ENCODE measurements at regions not wholly inside any gene's neighbourhood (a gene's known extent, or its start where the extent isn't known, plus 50 kb on each side); places are given as distances from the start of the nearest gene placed in this dataset.
"Not testable (repeated sequence)": the region's sequence is repeated elsewhere in the genome, so short reads cannot be mapped to it uniquely, and the experiment has no call there.

DNA sequence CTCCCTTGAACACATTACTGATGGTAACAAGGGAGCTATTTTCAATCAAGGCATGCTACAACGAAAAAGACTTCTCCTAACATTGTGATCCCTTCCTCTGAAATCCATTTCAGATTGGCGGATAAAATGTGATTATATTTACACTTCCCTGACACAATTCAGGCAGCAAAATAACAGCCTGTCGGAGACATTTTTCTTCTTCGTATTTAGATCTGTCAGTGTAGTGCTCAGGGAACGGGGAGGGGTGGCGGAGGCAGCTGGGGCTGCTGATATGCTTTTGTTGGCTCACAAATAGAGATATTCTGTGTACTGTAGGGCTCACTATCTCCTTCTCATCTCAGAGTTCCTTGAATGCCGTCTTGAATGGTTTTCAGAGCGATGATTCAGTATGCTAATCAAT is 1261.7 kb upstream of the AUTS2 start:
- no peak for DNase-seq

GRCh38 chr7:68348401-68348800 is 1249.9 kb upstream of the AUTS2 start:
- DNase-seq, result no peak

- DNase-seq, result no peak
These were observed 1235.3 kb upstream of the AUTS2 start for GRCh38 chr7:68362745-68363518.

DNA sequence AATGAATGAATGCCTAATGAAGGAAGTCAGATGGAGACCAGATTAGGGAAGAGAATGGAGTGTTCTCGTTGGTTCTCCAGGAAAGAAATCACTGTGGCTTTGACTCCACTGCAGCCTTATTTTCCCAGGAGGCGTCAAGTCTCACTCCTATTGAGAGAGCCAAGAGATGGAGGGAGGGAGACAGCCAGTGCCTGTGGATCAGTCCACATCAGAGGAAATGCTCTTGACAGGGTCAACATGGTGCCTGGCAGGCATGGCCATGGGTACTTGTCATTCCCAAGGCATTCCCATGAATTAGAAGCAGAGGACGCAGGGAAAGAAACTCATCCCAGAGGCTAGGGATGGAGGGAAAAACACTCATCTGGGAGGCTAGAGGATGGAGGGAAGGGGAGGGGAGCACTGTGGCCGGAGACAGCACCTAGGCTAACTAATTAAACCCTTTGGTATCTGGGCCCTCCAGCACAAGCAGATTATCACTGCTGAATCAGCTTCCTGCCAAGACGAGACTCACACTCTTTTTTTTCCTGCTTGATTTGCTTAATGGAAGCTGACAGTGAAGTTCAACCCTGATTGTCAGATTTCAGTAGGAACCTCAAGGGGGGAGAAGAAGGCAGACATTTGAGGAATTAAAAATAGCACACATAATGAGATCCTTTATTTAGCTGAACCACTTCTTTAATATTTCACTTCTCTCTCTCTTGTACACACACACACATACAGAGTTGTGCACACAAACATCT is 1233.2 kb upstream of the AUTS2 start:
- DNase-seq, result no peak

GRCh38 chr7:68371985-68372384 is 1226.3 kb upstream of the AUTS2 start:
- no peak for DNase-seq

DNA sequence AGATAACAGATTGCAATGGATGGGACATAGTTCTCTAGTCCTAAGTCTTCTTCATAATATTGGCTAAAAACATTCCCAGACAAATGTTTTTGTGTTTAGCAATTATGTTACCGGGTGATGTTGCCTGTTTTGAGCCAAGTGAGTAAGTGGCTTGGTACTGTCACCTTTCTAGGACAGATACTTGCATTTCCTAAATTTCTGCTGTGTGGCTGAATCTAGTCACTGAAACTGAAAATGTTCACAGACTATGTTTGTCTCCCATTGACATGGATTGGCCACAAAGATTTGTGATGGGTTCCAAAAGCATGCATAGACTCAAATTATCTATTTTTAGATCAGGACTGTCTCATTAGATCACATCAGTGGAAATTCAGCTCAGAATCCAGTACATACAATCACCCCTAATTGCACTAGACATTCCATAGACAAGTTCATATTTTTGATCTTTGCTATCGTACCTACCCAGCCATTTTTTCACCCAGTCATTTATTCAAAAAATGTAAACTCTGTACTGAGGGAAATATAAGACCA is 1222.1 kb upstream of the AUTS2 start:
- no peak for DNase-seq

- no peak for DNase-seq
These were observed 1216.5 kb upstream of the AUTS2 start for GRCh38 chr7:68381731-68382130.

DNA sequence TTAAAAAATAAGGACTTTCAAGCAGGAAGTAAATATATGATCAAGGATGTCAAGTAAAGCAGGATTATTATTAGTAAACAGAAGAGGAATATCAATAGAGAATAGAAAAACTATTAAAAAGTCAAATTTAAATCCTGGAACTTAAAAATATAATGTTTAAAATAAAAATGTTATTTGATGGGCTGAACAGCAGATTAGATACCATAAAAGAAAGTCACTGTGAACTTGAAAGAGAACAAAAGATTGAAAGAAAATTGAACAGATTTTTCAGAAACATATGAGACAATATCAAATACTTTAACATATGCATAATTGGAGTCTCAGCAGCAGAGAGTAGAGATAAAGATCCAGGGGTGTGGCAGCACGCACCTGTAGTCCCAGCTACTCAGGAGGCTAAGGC is 1213.7 kb upstream of the AUTS2 start:
- DNase-seq, result no peak

DNA sequence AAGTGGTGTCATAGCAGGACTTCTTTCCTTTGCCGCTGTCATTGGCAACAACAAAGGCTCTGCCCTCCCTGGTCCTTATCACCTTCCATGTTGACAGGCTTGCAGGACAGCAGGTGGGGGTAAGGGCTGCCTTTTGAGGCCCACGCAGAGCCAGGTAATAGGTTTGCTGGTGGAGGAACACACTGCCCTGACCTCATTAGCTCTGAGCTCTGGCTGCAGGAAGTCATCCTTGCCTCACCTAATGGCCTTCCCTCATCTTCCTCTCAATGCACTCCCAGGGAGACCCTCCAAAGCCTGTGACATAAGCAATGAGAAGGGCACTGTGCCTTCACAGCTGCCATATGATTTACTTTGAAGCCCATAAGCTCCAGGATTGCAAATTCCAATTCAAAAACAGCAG is 1205.2 kb upstream of the AUTS2 start:
- DNase-seq, result no peak

DNA sequence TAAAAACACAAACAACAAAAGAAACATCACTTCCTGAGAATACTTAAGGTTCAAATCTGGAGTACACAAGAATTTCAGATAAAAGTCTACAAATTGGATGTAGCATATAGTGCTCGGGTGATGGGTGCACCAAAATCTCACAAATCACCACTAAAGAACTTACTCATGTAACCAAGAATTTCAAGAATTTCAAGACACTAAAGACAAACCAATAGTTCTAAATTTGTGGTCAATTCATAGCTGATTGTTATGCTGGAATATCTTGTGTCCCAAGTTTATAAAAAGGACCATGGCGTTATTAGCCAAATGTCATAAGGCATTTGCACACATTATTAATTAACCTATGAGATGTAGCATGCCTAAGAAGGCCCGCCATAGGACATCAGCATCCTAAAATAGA is 1204.1 kb upstream of the AUTS2 start:
- no peak for DNase-seq

DNA sequence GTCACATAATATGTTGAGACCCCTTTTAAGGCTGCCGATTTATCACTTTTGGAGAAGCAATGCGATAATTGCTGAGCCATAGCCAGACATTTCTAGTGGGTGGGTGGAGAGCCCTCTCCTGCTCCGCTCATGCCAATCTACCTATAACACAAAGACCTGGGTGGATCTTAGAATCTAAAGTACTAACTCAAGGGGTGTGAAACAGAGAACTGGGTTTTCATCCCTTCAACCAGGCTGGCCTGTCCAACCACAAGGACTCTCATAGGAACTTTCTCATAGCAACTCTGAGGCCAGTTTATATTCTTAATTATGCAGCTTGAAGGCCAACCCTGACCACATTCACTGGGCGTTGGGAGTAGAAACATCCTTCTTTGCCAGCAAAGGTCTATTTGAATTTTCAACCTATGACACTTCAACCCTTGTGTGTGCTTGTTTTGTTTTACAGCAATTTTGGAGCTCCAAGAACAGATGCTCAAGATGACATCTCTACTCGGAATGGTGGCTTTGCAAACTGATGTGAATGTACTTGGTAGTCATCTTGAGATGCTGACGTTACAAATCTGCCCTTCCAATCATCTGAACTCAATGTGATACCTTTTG is 1198.2 kb upstream of the AUTS2 start:
- no peak for DNase-seq

DNA sequence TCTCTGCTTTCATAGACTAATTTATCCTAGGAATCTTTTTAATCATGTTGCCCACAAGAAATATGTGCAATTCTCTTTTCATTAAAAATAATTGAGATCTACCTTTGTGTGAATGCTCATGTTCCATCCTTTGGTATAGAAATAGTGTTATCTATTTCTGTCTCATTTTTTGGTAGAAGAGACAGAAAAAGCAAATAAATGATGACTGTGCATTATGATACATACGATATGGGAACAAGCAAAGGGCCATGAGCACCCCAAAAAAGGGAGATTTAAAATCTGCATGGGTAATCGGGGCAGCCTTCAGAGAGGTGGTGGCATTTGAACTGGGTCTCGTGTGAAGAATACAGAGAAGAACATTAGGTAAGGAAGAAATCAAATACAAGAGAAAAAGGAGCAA is 1197.5 kb upstream of the AUTS2 start:
- DNase-seq, result no peak

GRCh38 chr7:68401313-68401712 is 1197.0 kb upstream of the AUTS2 start:
- DNase-seq, result no peak

GRCh38 chr7:68406480-68406879 is 1191.8 kb upstream of the AUTS2 start:
- DNase-seq, result no peak

GRCh38 chr7:68407460-68407859 is 1190.8 kb upstream of the AUTS2 start:
- no peak for DNase-seq

DNA sequence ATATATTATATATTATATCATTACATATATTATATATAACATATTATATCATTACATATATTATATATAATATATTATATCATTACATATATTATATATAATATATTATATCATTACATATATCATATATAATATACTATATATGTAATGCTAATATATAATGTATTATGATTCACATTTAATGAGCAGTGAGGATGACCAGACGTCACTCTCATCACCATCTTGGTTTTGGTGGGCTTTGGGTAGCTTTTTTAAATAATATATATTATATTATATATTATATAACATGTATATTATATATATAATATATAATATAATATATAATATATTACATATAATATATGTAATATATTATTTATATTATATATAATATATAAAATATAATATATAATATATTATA is 1189.4 kb upstream of the AUTS2 start:
- DNase-seq, result no peak

GRCh38 chr7:68409851-68410250 is 1188.4 kb upstream of the AUTS2 start:
- no peak for DNase-seq

GRCh38 chr7:68410693-68411092 is 1187.6 kb upstream of the AUTS2 start:
- not testable (repeated sequence) for DNase-seq

DNA sequence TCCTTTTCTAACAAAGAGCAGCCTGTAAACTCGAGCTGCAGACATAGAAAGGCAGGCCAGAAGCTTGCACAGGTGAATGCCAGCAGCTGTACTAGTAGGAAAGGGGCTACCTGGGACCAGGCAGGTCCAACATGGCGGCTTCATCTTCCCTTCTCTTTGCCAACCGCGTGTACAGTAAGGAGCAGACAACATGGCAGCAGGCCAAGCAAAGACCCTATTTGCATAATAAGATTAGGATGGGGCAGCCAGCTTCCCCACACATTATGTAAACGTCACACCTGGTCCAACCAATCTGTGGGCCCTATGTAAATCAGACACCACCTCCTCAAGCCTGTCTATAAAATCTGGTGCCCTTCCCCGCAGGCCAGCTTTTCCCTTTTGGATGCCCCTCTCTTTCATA is 1186.5 kb upstream of the AUTS2 start:
- no peak for DNase-seq

- no peak for DNase-seq
These were observed 1183.4 kb upstream of the AUTS2 start for GRCh38 chr7:68414631-68415425.

- no peak for DNase-seq
These were observed 1181.3 kb upstream of the AUTS2 start for GRCh38 chr7:68417002-68417401.

- DNase-seq, result no peak
These were observed 1180.6 kb upstream of the AUTS2 start for GRCh38 chr7:68417659-68418058.

All from SHP77 (cell line).